Trophoblast cell (in vitro differentiated cells and primary cell): ENCODE measurements at regions not wholly inside any gene's neighbourhood (a gene's known extent, or its start where the extent isn't known, plus 50 kb on each side); places are given as distances from the start of the nearest gene placed in this dataset.

Source experiments
- DNase-seq, 2 donors: peaks; one replicate each; pipeline ENCODE4 v3.0.0-alpha.2; 2016
- H2AFZ ChIP-seq: 2 replicates; pipeline ENCODE4 v1.6.1; 2013; ENCODE audit warnings: low read length, moderate library complexity, mild to moderate bottlenecking; ENCODE audit not compliant: insufficient read depth, poor library complexity
- H2AK5ac ChIP-seq: 2 replicates; pipeline ENCODE4 v1.6.1; 2013; ENCODE audit warnings: mild to moderate bottlenecking, low read length
- H2BK120ac ChIP-seq: 2 replicates; pipeline ENCODE4 v1.6.1; 2013; ENCODE audit warnings: low read length, mild to moderate bottlenecking, moderate library complexity; ENCODE audit not compliant: insufficient read depth, poor library complexity
- H2BK12ac ChIP-seq: 2 replicates; pipeline ENCODE4 v1.6.1; 2013; ENCODE audit warnings: mild to moderate bottlenecking, low read length, moderate library complexity
- H2BK5ac ChIP-seq: 2 replicates; pipeline ENCODE4 v1.6.1; 2013; ENCODE audit warnings: low read length, low read depth, moderate library complexity, mild to moderate bottlenecking; ENCODE audit not compliant: poor library complexity
- H3K14ac ChIP-seq: 2 replicates; pipeline ENCODE4 v1.6.1; 2013; ENCODE audit warnings: mild to moderate bottlenecking, low read length
- H3K18ac ChIP-seq: 2 replicates; pipeline ENCODE4 v1.6.1; 2013; ENCODE audit warnings: mild to moderate bottlenecking, low read length
- H3K23ac ChIP-seq: 2 replicates; pipeline ENCODE4 v1.6.1; 2013; ENCODE audit warnings: low read length
- H3K27ac ChIP-seq: 2 replicates; pipeline ENCODE4 v1.5.1; 2013; ENCODE audit warnings: low read depth, mild to moderate bottlenecking, inconsistent platforms, low read length, moderate library complexity
- H3K27me3 ChIP-seq: 2 replicates; pipeline ENCODE4 v1.6.1; 2013; ENCODE audit warnings: inconsistent platforms, mild to moderate bottlenecking, low read length, moderate library complexity; ENCODE audit not compliant: insufficient read depth
- H3K36me3 ChIP-seq, 2 experiments: 1 replicate in 1 of 2; 2 replicates in 1 of 2; pipeline ENCODE4 v1.6.1; 2013; ENCODE audit warnings: low read length in 2 of 2, mild to moderate bottlenecking in 2 of 2, moderate library complexity in 1 of 2; ENCODE audit not compliant: insufficient read depth in 2 of 2, control insufficient read depth in 1 of 2
- H3K4ac ChIP-seq: 2 replicates; pipeline ENCODE4 v1.6.1; 2013; ENCODE audit warnings: low read depth, mild to moderate bottlenecking, low read length, moderate library complexity
- H3K4me1 ChIP-seq, 2 experiments: 1 replicate in 1 of 2; 2 replicates in 1 of 2; pipeline ENCODE4 v1.6.1; 2013; ENCODE audit warnings: low read length in 2 of 2, mild to moderate bottlenecking in 2 of 2, moderate library complexity in 1 of 2; ENCODE audit not compliant: insufficient read depth in 2 of 2, control insufficient read depth in 1 of 2
- H3K4me2 ChIP-seq: 2 replicates; pipeline ENCODE4 v1.6.1; 2013; ENCODE audit warnings: inconsistent platforms, mild to moderate bottlenecking, low read length, moderate library complexity
- H3K4me3 ChIP-seq: 2 replicates; pipeline ENCODE4 v1.5.1; 2013; ENCODE audit warnings: mild to moderate bottlenecking, low read depth, low read length, inconsistent platforms
- H3K79me1 ChIP-seq: one replicate; pipeline ENCODE4 v1.6.1; 2013; ENCODE audit warnings: low read length
- H3K79me2 ChIP-seq: 2 replicates; pipeline ENCODE4 v1.6.1; 2013; ENCODE audit warnings: low read length, mild to moderate bottlenecking; ENCODE audit not compliant: control insufficient read depth, insufficient read depth, poor library complexity
- H3K9ac ChIP-seq: 2 replicates; pipeline ENCODE4 v1.6.1; 2013; ENCODE audit warnings: mild to moderate bottlenecking, low read length
- H3K9me3 ChIP-seq: 2 replicates; pipeline ENCODE4 v1.6.1; 2013; ENCODE audit warnings: low read depth, mild to moderate bottlenecking, control low read depth, inconsistent platforms, low read length; ENCODE audit not compliant: insufficient read depth
- H4K12ac ChIP-seq: 2 replicates; pipeline ENCODE4 v1.6.1; 2013; ENCODE audit warnings: low read depth, mild to moderate bottlenecking, low read length, moderate library complexity
- H4K8ac ChIP-seq: 2 replicates; pipeline ENCODE4 v1.6.1; 2013; ENCODE audit warnings: low read depth, mild to moderate bottlenecking, low read length, moderate library complexity
- H4K91ac ChIP-seq: one replicate; pipeline ENCODE4 v1.6.1; 2013; ENCODE audit warnings: low read depth, mild to moderate bottlenecking, low read length, moderate library complexity
- WGBS: extraction: QIAGEN DNeasy Blood & Tissue Kit; methylation state at CpG from one replicate; pipeline ENCODE4 v1.1.7; 2013; ENCODE audit warnings: missing lambda C conversion rate; ENCODE audit not compliant: insufficient read length, insufficient coverage; ENCODE audit errors: extremely low coverage; 5-methylcytosine and 5-hydroxymethylcytosine counted together

GRCh38 chr19:28586474-28586873 is 626.5 kb downstream of the UQCRFS1 start:
- no peaks in the 10 kb centered on the region for H3K27me3 ChIP-seq
- WGBS: no CpG with 5 or more reads among the region's 7 CpGs
- H3K27ac ChIP-seq: no peak overlapping the region
- H2BK5ac ChIP-seq: no peak overlapping the region
- no peak overlapping the region for H3K23ac ChIP-seq
- no peaks in the 10 kb centered on the region for H3K9me3 ChIP-seq
- H3K4me1 ChIP-seq: peaks cover 23 to 28% of the 10 kb centered on the region in 2 experiments
- no peak overlapping the region for H3K18ac ChIP-seq
- H2AFZ ChIP-seq: no peak overlapping the region
- no peaks in the 10 kb centered on the region for H3K79me2 ChIP-seq
- no peak overlapping the region for H3K14ac ChIP-seq
- no peak overlapping the region for H3K9ac ChIP-seq
- H4K8ac ChIP-seq: no peak overlapping the region
- peaks cover 5% of the 10 kb centered on the region for H3K79me1 ChIP-seq
- no peak overlapping the region for H4K12ac ChIP-seq
- H3K4ac ChIP-seq: no peak overlapping the region
- H3K36me3 ChIP-seq: no peaks in the 10 kb centered on the region
- no peak overlapping the region for H4K91ac ChIP-seq
- no peak overlapping the region for H2BK12ac ChIP-seq
- no peak overlapping the region for H3K4me3 ChIP-seq
- no peak for DNase-seq
- H2BK120ac ChIP-seq: no peak overlapping the region
- H3K4me2 ChIP-seq: no peak overlapping the region
- no peak overlapping the region for H2AK5ac ChIP-seq

DNA sequence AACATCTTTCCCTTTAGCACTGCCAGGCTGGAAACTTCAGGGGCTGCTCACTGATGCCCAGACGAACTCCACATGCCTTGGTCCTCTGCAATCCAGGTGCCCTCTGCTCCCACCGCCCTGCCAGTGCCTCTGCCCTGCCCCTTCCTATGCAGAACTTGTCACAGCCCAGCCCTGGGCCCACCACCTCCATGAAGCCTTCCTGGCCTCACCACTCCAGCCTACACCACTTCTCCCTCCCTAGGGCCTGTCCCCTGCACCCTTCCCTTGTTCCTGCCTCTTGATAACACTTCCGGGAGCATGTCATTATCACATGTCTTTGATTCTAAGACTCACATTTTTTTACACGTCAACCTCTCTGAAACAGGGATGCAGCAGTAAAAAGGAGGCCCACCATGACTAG is 627.2 kb downstream of the UQCRFS1 start:
- no peaks in the 10 kb centered on the region for H3K79me2 ChIP-seq
- peak overlapping the region; percentile 20 for H2AK5ac ChIP-seq
- H2AFZ ChIP-seq: no peak overlapping the region
- H4K8ac ChIP-seq: no peak overlapping the region
- H3K9ac ChIP-seq: no peak overlapping the region
- no peak overlapping the region for H3K23ac ChIP-seq
- H3K4me1 ChIP-seq: peaks cover 24 to 30% of the 10 kb centered on the region in 2 experiments
- WGBS: no CpG with 5 or more reads among the region's 4 CpGs
- no peak overlapping the region for H3K4me2 ChIP-seq
- H3K79me1 ChIP-seq: peaks cover 5% of the 10 kb centered on the region
- no peaks in the 10 kb centered on the region for H3K9me3 ChIP-seq
- H3K14ac ChIP-seq: peak overlapping the region; percentile 2
- no peak overlapping the region for H4K12ac ChIP-seq
- H4K91ac ChIP-seq: peak overlapping the region; percentile 62
- no peak overlapping the region for H3K4ac ChIP-seq
- H2BK5ac ChIP-seq: peak overlapping the region; percentile 22
- H3K27ac ChIP-seq: peak overlapping the region; percentile 5
- H2BK120ac ChIP-seq: peak overlapping the region; percentile 23
- no peak overlapping the region for H3K4me3 ChIP-seq
- H2BK12ac ChIP-seq: peak overlapping the region; percentile 24
- H3K27me3 ChIP-seq: no peaks in the 10 kb centered on the region
- no peak for DNase-seq
- H3K36me3 ChIP-seq: no peaks in the 10 kb centered on the region
- peak overlapping the region; percentile 45 for H3K18ac ChIP-seq

DNA sequence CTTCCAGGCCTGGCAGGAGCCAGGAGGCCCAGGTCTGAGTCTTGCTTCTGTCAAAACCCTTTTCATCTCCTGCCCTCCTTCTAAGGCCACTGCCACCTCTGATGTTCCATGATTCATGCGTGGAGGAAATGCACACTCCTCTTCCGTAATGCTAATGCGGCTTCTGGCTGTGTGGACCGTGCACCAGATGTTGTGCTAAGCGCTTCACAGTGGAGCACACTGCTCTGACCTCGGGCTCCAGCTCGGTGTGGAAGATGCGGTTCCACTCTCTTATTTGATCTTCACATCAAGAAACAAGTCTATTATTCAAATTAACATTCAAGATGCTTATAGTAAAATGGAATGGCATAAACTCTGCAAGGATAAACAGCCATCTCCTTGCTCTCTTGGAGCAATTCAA is 629.2 kb downstream of the UQCRFS1 start:
- Histone ChIP-seq H4K8ac (no peak overlapping the region), H2AK5ac (no peak overlapping the region), H3K79me1 (peaks cover 5% of the 10 kb centered on the region)

DNA sequence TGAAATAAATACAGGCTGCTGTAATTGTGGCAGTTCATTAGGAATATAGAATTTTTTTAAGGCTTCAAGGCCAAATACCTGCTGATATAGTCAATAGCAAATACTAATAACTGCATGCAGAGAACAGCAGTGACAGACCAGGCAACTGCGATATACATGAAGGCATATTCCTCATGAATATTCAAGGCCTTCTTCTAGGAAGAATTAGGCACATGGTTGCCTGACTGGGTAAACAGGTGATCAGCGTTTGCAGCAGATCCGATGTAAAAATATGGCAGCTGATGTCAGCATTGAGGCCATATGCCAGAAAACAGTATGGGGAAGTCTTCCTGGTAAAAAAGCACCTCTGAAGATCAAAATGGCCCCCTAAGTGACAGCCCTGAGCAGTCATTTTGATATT is 629.7 kb downstream of the UQCRFS1 start:
- H3K4me1 ChIP-seq: peaks cover 22 to 40% of the 10 kb centered on the region in 2 experiments
- no peaks in the 10 kb centered on the region for H3K79me2 ChIP-seq
- H2BK12ac ChIP-seq: no peak overlapping the region
- H2AK5ac ChIP-seq: no peak overlapping the region
- no peak overlapping the region for H4K12ac ChIP-seq
- no peak overlapping the region for H4K8ac ChIP-seq
- no peak overlapping the region for H3K4me2 ChIP-seq
- no CpG with 5 or more reads among the region's 3 CpGs for WGBS
- no peak overlapping the region for H3K14ac ChIP-seq
- no peak for DNase-seq
- no peak overlapping the region for H2BK5ac ChIP-seq
- no peak overlapping the region for H3K9ac ChIP-seq
- no peak overlapping the region for H3K18ac ChIP-seq
- H3K27ac ChIP-seq: no peak overlapping the region
- no peak overlapping the region for H4K91ac ChIP-seq
- no peak overlapping the region for H3K4me3 ChIP-seq
- H3K36me3 ChIP-seq: no peaks in the 10 kb centered on the region
- H3K23ac ChIP-seq: no peak overlapping the region
- H3K4ac ChIP-seq: no peak overlapping the region
- H2AFZ ChIP-seq: no peak overlapping the region
- H2BK120ac ChIP-seq: no peak overlapping the region
- H3K79me1 ChIP-seq: peaks cover 5% of the 10 kb centered on the region
- no peaks in the 10 kb centered on the region for H3K27me3 ChIP-seq
- H3K9me3 ChIP-seq: no peaks in the 10 kb centered on the region

More for the DNA sequence above, 629.2 kb downstream of the UQCRFS1 start:
- Histone ChIP-seq H2AFZ (no peak overlapping the region), H3K79me2 (no peaks in the 10 kb centered on the region), H3K27ac (no peak overlapping the region), H3K4me2 (no peak overlapping the region), H2BK5ac (no peak overlapping the region), H3K4me1 (peaks cover 22 to 37% of the 10 kb centered on the region in 2 experiments), H3K18ac (no peak overlapping the region), H3K4me3 (no peak overlapping the region), H3K14ac (no peak overlapping the region), H3K27me3 (no peaks in the 10 kb centered on the region), H3K4ac (no peak overlapping the region), H4K12ac (no peak overlapping the region), H3K23ac (no peak overlapping the region), H4K91ac (no peak overlapping the region), H3K9ac (no peak overlapping the region), H2BK12ac (no peak overlapping the region), H3K9me3 (no peaks in the 10 kb centered on the region), H3K36me3 (no peaks in the 10 kb centered on the region), H2BK120ac (no peak overlapping the region)
- WGBS: no CpG with 5 or more reads among the region's 8 CpGs
- no peak for DNase-seq
